IMR-90 (cell line): ENCODE measurements at regions not wholly inside any gene's neighbourhood (a gene's known extent, or its start where the extent isn't known, plus 50 kb on each side); places are given as distances from the start of the nearest gene placed in this dataset.

ENCODE experiments used
- ATAC-seq: fragments of 200-7000 bp; cut with Tn5 transposase; 2 replicates; pipeline ENCODE4 v1.9.1; 2020; ENCODE audit warnings: low read depth, mild to moderate bottlenecking, moderate library complexity
- BruUV-seq: library from RNA; stranded (reverse); fragments of 400-500 nt; replicated peaks from 2 replicates; lab custom pipeline; 2021; lab: Mats Ljungman, UMichigan
- CTCF ChIA-PET: fragments of 300-600 bp; formaldehyde crosslinking; extraction: SDS; loops from one replicate; lab custom pipeline; 2021; ENCODE audit warnings: antibody characterized with exemption; lab: Yijun Ruan, JAX
- POLR2A ChIA-PET: fragments of 300-600 bp; sonication (Branson Sonifier 250); formaldehyde crosslinking; loops from one replicate; lab custom pipeline; 2022; ENCODE audit warnings: antibody characterized with exemption; ENCODE audit not compliant: unreplicated experiment; lab: Charles Lee
- DNase-seq: peaks from one replicate; pipeline ENCODE4 v3.0.0; 2013
- H2AFZ ChIP-seq: replicated peaks from 2 replicates; pipeline ENCODE3; 2013; ENCODE audit warnings: low read length, mild to moderate bottlenecking; ENCODE audit not compliant: poor library complexity
- H2AK5ac ChIP-seq: 2 replicates; pipeline ENCODE4 v1.6.1; 2013; ENCODE audit warnings: low read depth, low read length, inconsistent platforms
- H2AK9ac ChIP-seq: replicated peaks from 2 replicates; pipeline ENCODE3; 2013; ENCODE audit warnings: mild to moderate bottlenecking, low read depth, low read length, moderate library complexity; ENCODE audit not compliant: poor library complexity
- H2BK120ac ChIP-seq: 2 replicates; pipeline ENCODE4 v1.6.1; 2013; ENCODE audit warnings: low read depth, low read length, inconsistent platforms
- H2BK15ac ChIP-seq: 3 replicates; pipeline ENCODE4 v1.6.1; 2013; ENCODE audit warnings: low read depth, low read length, inconsistent platforms
- H2BK20ac ChIP-seq: 2 replicates; pipeline ENCODE4 v1.6.1; 2013; ENCODE audit warnings: low read depth, mild to moderate bottlenecking, inconsistent platforms, low read length, moderate library complexity
- H2BK5ac ChIP-seq: 2 replicates; pipeline ENCODE4 v1.6.1; 2013; ENCODE audit warnings: mild to moderate bottlenecking, low read depth, low read length, inconsistent platforms; ENCODE audit not compliant: poor library complexity, severe bottlenecking
- H3K14ac ChIP-seq: replicated peaks from 2 replicates; pipeline ENCODE4 v1.6.1; 2013; ENCODE audit warnings: low read depth, low read length, inconsistent platforms
- H3K18ac ChIP-seq: 2 replicates; pipeline ENCODE4 v1.6.1; 2013; ENCODE audit warnings: low read depth, low read length, control low read depth
- H3K23ac ChIP-seq: 2 replicates; pipeline ENCODE4 v1.6.1; 2013; ENCODE audit warnings: low read depth, low read length, inconsistent platforms
- H3K27ac ChIP-seq: 2 replicates; pipeline ENCODE4 v1.5.1; 2013; ENCODE audit warnings: mild to moderate bottlenecking, control low read depth, low read length; ENCODE audit not compliant: insufficient read depth
- H3K27me3 ChIP-seq: 2 replicates; pipeline ENCODE4 v1.6.1; 2013; ENCODE audit warnings: low read length; ENCODE audit not compliant: control insufficient read depth, insufficient read depth
- H3K36me3 ChIP-seq: 2 replicates; pipeline ENCODE4 v1.6.1; 2013; ENCODE audit warnings: low read length, mixed read lengths; ENCODE audit not compliant: control insufficient read depth, insufficient read depth
- H3K4ac ChIP-seq: 2 replicates; pipeline ENCODE4 v1.6.1; 2013; ENCODE audit warnings: low read depth, low read length, inconsistent platforms
- H3K4me1 ChIP-seq: 2 replicates; pipeline ENCODE4 v1.6.1; 2013; ENCODE audit warnings: low read length, mixed read lengths; ENCODE audit not compliant: control insufficient read depth, insufficient read depth
- H3K4me2 ChIP-seq: 2 replicates; pipeline ENCODE4 v1.6.1; 2013; ENCODE audit warnings: low read depth, mild to moderate bottlenecking, control low read depth, low read length, moderate library complexity
- H3K4me3 ChIP-seq: 2 replicates; pipeline ENCODE4 v1.5.1; 2013; ENCODE audit warnings: low read depth, mild to moderate bottlenecking, control low read depth, low read length, moderate library complexity; ENCODE audit not compliant: insufficient read depth
- H3K56ac ChIP-seq: 2 replicates; pipeline ENCODE4 v1.6.1; 2013; ENCODE audit warnings: low read length, inconsistent platforms; ENCODE audit not compliant: insufficient read depth; ENCODE audit errors: extremely low read depth
- H3K79me1 ChIP-seq, 2 experiments: 2 replicates each; pipeline ENCODE4 v1.6.1; 2013; ENCODE audit warnings: low read length in 2 of 2, inconsistent platforms in 1 of 2, low read depth in 1 of 2
- H3K9ac ChIP-seq: 2 replicates; pipeline ENCODE4 v1.6.1; 2013; ENCODE audit warnings: low read depth, low read length, control low read depth
- H3K9me1 ChIP-seq: 2 replicates; pipeline ENCODE4 v1.6.1; 2013; ENCODE audit warnings: low read length, inconsistent platforms; ENCODE audit not compliant: insufficient read depth
- H3K9me3 ChIP-seq: 2 replicates; pipeline ENCODE4 v1.6.1; 2013; ENCODE audit warnings: low read length; ENCODE audit not compliant: control insufficient read depth, insufficient read depth
- H4K20me1 ChIP-seq: 2 replicates; pipeline ENCODE4 v1.6.1; 2013; ENCODE audit warnings: low read length, inconsistent platforms; ENCODE audit not compliant: insufficient read depth
- H4K5ac ChIP-seq: 2 replicates; pipeline ENCODE4 v1.6.1; 2013; ENCODE audit warnings: mild to moderate bottlenecking, low read depth, low read length, control low read depth
- H4K8ac ChIP-seq, 2 experiments: 2 replicates each; pipeline ENCODE4 v1.6.1; 2013; ENCODE audit warnings: low read depth in 2 of 2, low read length in 2 of 2, control low read depth in 1 of 2, inconsistent platforms in 1 of 2
- H4K91ac ChIP-seq: 2 replicates; pipeline ENCODE4 v1.6.1; 2013; ENCODE audit warnings: low read depth, low read length, inconsistent platforms; ENCODE audit not compliant: insufficient read depth
- BHLHE40 ChIP-seq: fragments of 150-350 bp; IDR thresholded peaks from 2 replicates; pipeline ENCODE4 v1.6.1; 2016; ENCODE audit warnings: mild to moderate bottlenecking, low read depth, low read length
- CEBPB ChIP-seq: IDR thresholded peaks from 2 replicates; pipeline ENCODE4 v1.6.1; 2012; ENCODE audit warnings: low read depth, low read length, improper control_type of control experiment
- MAFK ChIP-seq: IDR thresholded peaks from 2 replicates; pipeline ENCODE4 v1.6.1; 2012; ENCODE audit warnings: low read depth, low read length, improper control_type of control experiment
- MAZ ChIP-seq: IDR thresholded peaks from 2 replicates; pipeline ENCODE4 v1.6.1; 2012; ENCODE audit warnings: low read depth, mild to moderate bottlenecking, low read length, improper control_type of control experiment, moderate library complexity, borderline replicate concordance
- NFE2L2 ChIP-seq: fragments of 150-350 bp; IDR thresholded peaks from 2 replicates; pipeline ENCODE4 v1.6.1; 2016; ENCODE audit warnings: low read depth, mild to moderate bottlenecking, low read length
- RFX5 ChIP-seq: IDR thresholded peaks from 2 replicates; pipeline ENCODE4 v1.8.0; 2012; ENCODE audit warnings: low read depth, mild to moderate bottlenecking, low read length, moderate library complexity
- SMC3 ChIP-seq: fragments of 150-350 bp; IDR thresholded peaks from 2 replicates; pipeline ENCODE4 v1.6.1; 2016; ENCODE audit warnings: low read depth, mild to moderate bottlenecking, antibody characterized with exemption, low read length, moderate library complexity
- dilution Hi-C: fragments of 300-500 bp; cut with HindIII; formaldehyde crosslinking; loops from one replicate; pipeline ENCODE4 v1.14.3; 2018; ENCODE audit warnings: low sequenced_read_pairs; ENCODE audit not compliant: unreplicated experiment
- in situ Hi-C: fragments of 300-500 bp; cut with MboI; formaldehyde crosslinking; loops from 3 replicates; pipeline ENCODE4 v1.14.3; 2019; ENCODE audit warnings: low sequenced_read_pairs, inconsistent platforms, mixed read lengths
- intact Hi-C: fragments of 100-400 bp; cut with micrococcal nuclease; formaldehyde crosslinking; loops from 2 replicates; pipeline ENCODE4 v1.10.0; 2022
- TF ChIP-seq, protein P1 (sequence below): conservative IDR thresholded peaks from 2 replicates; pipeline ENCODE4 v1.5.1; 2012; ENCODE audit warnings: mild to moderate bottlenecking, low read depth, low read length, improper control_type of control experiment

DNA sequence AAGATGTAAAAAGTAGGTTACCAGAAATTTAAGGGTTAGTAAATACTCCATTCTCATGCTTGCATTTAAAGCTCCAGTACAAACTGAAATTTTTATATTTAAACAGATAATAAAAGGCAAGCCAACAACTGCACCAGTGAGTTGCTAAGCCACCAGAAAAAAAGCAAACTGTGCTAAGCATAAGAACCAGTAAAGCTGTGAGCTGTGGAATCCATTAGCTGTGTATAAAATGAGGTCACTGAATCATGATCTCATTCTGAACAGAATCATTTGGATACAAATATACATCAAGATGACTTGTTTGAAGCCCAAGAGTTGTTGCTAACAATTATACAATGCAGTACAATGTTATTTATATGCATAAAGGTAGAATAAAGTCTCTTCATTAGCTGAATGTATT is 1312.2 kb downstream of the SI start:
- DNase-seq = no peak
- H3K4me1 ChIP-seq = no peaks in the 10 kb centered on the region
- H3K27me3 ChIP-seq = no peaks in the 10 kb centered on the region
- H2BK15ac ChIP-seq = no peak overlapping the region
- no peak overlapping the region for H3K56ac ChIP-seq
- no peak overlapping the region for H2BK120ac ChIP-seq
- ATAC-seq = no peak
- dilution Hi-C loops (no loop called here), intact Hi-C loops (no loop called here), in situ Hi-C loops (no loop called here)
- H2BK20ac ChIP-seq = no peak overlapping the region
- no peak overlapping the region for H4K8ac ChIP-seq
- H3K23ac ChIP-seq = no peak overlapping the region
- no peak overlapping the region for H4K91ac ChIP-seq
- H4K20me1 ChIP-seq = no peaks in the 10 kb centered on the region
- no TSS peak for BruUV-seq
- no peak overlapping the region for H3K27ac ChIP-seq
- H3K4ac ChIP-seq = no peak overlapping the region
- H3K4me2 ChIP-seq = no peak overlapping the region
- H3K79me1 ChIP-seq = no peaks in the 10 kb centered on the region
- no peaks in the 10 kb centered on the region for H3K36me3 ChIP-seq
- no peak overlapping the region for H2AFZ ChIP-seq
- POLR2A ChIA-PET = no interaction called here
- no peak overlapping the region for H2AK9ac ChIP-seq
- H3K9me1 ChIP-seq = no peaks in the 10 kb centered on the region
- no peak overlapping the region for H3K9ac ChIP-seq
- H3K18ac ChIP-seq = no peak overlapping the region
- H2AK5ac ChIP-seq = no peak overlapping the region
- no peak overlapping the region for H3K4me3 ChIP-seq
- CTCF ChIA-PET = no interaction called here
- no peak overlapping the region for H4K5ac ChIP-seq
- H2BK5ac ChIP-seq = no peak overlapping the region
- TF ChIP-seq BHLHE40 (no peak), CEBPB (no peak), MAFK (no peak), RFX5 (no peak), MAZ (no peak), SMC3 (no peak), NFE2L2 (no peak)
- TF ChIP-seq, protein P1, sequence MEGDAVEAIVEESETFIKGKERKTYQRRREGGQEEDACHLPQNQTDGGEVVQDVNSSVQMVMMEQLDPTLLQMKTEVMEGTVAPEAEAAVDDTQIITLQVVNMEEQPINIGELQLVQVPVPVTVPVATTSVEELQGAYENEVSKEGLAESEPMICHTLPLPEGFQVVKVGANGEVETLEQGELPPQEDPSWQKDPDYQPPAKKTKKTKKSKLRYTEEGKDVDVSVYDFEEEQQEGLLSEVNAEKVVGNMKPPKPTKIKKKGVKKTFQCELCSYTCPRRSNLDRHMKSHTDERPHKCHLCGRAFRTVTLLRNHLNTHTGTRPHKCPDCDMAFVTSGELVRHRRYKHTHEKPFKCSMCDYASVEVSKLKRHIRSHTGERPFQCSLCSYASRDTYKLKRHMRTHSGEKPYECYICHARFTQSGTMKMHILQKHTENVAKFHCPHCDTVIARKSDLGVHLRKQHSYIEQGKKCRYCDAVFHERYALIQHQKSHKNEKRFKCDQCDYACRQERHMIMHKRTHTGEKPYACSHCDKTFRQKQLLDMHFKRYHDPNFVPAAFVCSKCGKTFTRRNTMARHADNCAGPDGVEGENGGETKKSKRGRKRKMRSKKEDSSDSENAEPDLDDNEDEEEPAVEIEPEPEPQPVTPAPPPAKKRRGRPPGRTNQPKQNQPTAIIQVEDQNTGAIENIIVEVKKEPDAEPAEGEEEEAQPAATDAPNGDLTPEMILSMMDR = no peak
- no peak overlapping the region for H3K14ac ChIP-seq
- H3K9me3 ChIP-seq = peaks cover 3% of the 10 kb centered on the region
